ENCODE measurements at regions not wholly inside any gene's neighbourhood (a gene's known extent, or its start where the extent isn't known, plus 50 kb on each side); places are given as distances from the start of the nearest gene placed in this dataset.
"Not testable (repeated sequence)": the region's sequence is repeated elsewhere in the genome, so short reads cannot be mapped to it uniquely, and the experiment has no call there.

DNA sequence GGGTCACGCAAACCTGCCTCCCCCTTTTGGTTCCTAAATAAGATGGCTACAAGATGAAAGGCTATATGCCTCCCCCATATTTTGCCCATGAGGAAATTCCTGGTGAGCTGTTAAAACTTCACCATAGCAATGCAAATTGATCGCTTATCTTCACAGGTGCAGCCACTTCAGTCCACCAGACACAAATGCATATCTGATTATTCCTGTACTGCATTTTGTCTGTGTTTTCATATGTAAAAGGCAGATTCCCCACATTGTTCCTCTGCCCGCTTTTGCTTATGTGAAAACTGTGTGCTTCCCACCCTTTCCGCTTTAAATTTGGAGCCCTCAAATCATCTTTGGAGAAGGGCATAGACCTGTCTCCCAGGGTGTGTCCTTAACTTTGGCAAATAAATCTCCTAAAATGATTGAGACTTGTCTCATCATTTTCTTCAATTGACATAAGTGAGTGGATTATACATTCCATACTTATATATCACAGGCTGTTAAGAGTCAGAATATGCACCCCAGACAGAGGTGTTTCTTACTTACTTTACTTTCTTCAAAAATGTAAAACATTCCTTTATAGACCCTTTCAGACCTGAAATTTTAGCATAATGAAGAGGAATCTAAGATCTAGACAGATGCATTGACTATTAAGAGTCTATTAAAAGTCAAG is 116.4 kb downstream of the CASP12 start:
- no peak for TF ChIP-seq CTCF (IDR thresholded peaks at IDR 0.05; ENCODE audit: borderline replicate concordance, insufficient read depth, low read depth, low read length)
- no peak overlapping the region for H3K4me3 ChIP-seq (ENCODE audit: low read depth, low read length)

- no peak for TF ChIP-seq CTCF (IDR thresholded peaks at IDR 0.05; ENCODE audit: borderline replicate concordance, insufficient read depth, low read depth, low read length)
- no peak overlapping the region for H3K4me3 ChIP-seq (ENCODE audit: low read depth, low read length)
These were observed 117.2 kb downstream of the CASP12 start for GRCh38 chr11:104781037-104781436.

- H3K4me3 ChIP-seq (ENCODE audit: low read depth, low read length): no peak overlapping the region
- no peak for TF ChIP-seq CTCF (IDR thresholded peaks at IDR 0.05; ENCODE audit: borderline replicate concordance, insufficient read depth, low read depth, low read length)
These were observed 121.6 kb downstream of the CASP12 start for GRCh38 chr11:104776501-104777170.

- no peak for TF ChIP-seq CTCF (IDR thresholded peaks at IDR 0.05; ENCODE audit: borderline replicate concordance, insufficient read depth, low read depth, low read length)
- H3K4me3 ChIP-seq (ENCODE audit: low read depth, low read length): no peak overlapping the region
These were observed 123.7 kb downstream of the CASP12 start for GRCh38 chr11:104774578-104774977.

DNA sequence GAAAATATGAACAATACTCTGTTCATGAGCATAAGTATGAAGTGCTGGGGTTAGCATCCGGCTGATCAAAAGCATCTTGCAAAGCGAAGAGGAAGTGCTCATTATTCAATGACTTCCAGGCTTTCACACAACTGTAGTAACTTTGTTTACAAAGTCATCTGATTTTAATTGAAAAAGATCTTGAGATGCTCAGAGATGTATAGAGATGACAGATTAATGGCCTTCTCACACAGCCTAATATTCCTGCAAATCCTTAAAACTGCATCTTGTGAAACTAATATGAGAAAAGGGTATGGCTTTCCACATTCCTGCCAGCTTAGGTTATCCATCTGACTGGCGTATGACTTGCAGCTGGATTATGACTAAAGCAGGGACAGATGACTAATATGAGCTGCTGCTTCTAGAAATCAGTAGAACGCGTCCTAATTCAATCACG is 125.4 kb downstream of the CASP12 start:
- no peak for TF ChIP-seq CTCF (IDR thresholded peaks at IDR 0.05; ENCODE audit: borderline replicate concordance, insufficient read depth, low read depth, low read length)
- no peak overlapping the region for H3K4me3 ChIP-seq (ENCODE audit: low read depth, low read length)

DNA sequence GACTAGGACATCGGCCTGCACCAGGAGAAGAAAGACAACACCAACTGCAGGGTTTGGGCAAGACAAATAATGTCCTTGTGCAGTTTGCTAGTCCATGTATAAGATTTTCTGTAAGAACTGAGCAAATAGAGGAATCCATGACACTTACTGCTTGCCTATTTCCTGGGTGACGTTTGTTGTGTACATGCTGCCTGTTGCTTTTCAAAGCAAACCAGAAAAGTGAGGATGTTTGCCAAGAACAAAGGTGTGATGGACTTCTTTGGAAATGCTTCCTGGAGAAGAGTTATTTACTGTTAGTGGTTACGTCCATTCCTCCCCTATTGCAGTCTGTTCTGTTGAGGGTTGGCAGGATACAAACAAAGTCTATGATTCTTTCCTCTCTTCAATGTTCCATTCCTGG is 126.5 kb downstream of the CASP12 start:
- H3K4me3 ChIP-seq (ENCODE audit: low read depth, low read length): no peak overlapping the region
- TF ChIP-seq CTCF (IDR thresholded peaks at IDR 0.05; ENCODE audit: borderline replicate concordance, insufficient read depth, low read depth, low read length): no peak

DNA sequence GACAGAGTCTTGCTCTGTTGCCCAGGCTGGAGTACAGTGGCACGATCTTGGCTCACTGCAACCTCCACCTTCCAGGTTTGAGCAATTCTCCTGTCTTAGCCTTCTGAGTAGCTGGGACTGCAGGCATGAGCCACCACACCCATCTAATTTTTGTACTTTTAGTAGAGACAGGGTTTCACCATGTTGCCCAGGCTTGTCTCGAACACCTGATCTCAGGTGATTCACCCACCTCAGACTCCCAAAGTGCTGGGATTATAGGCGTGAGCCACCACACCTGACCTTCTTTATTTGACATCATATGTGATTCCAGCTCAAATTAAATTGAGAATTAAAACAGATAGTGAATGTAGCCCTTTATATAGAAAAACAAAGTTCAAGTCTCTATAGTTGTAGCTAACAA is 127.2 kb downstream of the CASP12 start:
- H3K4me3 ChIP-seq (ENCODE audit: low read depth, low read length): not testable (repeated sequence)

Measured in GM12875 (cell line).